Esophagus muscularis mucosa (tissue), 4 donors: ENCODE measurements at regions not wholly inside any gene's neighbourhood (a gene's known extent, or its start where the extent isn't known, plus 50 kb on each side); places are given as distances from the start of the nearest gene placed in this dataset.

ENCODE experiments used
- DNase-seq: peaks from one replicate; pipeline ENCODE4 v3.0.0-alpha.2; 2017; ENCODE audit errors: extremely low spot score
- H3K27ac ChIP-seq, 4 donors: fragments of 200-600 bp; sonication (generic); replicated peaks in 1 of 4; 1 replicate in 3 of 4; 2 replicates in 1 of 4; pipeline ENCODE4 v1.5.1; 2016 to 2019; ENCODE audit warnings: mild to moderate bottlenecking in 1 of 4
- H3K27me3 ChIP-seq, 4 donors: fragments of 200-600 bp; sonication (generic); one replicate each; pipeline versions ENCODE4 v1.5.1 to v1.6.0; 2016 to 2019
- H3K36me3 ChIP-seq, 4 donors: fragments of 200-600 bp; sonication (generic); one replicate each; pipeline ENCODE4 v1.5.1; 2016 to 2019
- H3K4me1 ChIP-seq, 4 donors: fragments of 200-600 bp; sonication (generic); one replicate each; pipeline ENCODE4 v1.5.1; 2016 to 2019
- H3K4me3 ChIP-seq, 4 donors: fragments of 200-600 bp; sonication (generic); 1 replicate in 2 of 4; 2 replicates in 2 of 4; pipeline ENCODE4 v1.5.1; 2016 to 2019; ENCODE audit warnings: mild to moderate bottlenecking in 4 of 4, moderate library complexity in 1 of 4
- H3K9me3 ChIP-seq, 4 donors: fragments of 200-600 bp; sonication (generic); 1 replicate in 3 of 4; 2 replicates in 1 of 4; pipeline ENCODE4 v1.5.1; 2016 to 2019
- CTCF ChIP-seq, 3 experiments: fragments of 200-600 bp in 2 of 3; fragments of 450-650 bp in 1 of 3; sonication (generic) in 2 of 3; IDR thresholded peaks; one replicate each; pipeline ENCODE4 v1.5.1; 2017 to 2019; ENCODE audit warnings: antibody characterized with exemption in 3 of 3, mild to moderate bottlenecking in 2 of 3, moderate library complexity in 1 of 3
- EP300 ChIP-seq: sonication (generic); formaldehyde crosslinking; IDR thresholded peaks from one replicate; pipeline ENCODE4 v1.6.1; 2017; ENCODE audit warnings: antibody characterized with exemption
- POLR2A ChIP-seq: fragments of 450-650 bp; IDR thresholded peaks from one replicate; pipeline ENCODE4 v1.6.1; 2017; ENCODE audit warnings: antibody characterized with exemption, moderate library complexity, mild to moderate bottlenecking, low read depth
- POLR2AphosphoS5 ChIP-seq, 2 donors: sonication (generic); formaldehyde crosslinking; IDR thresholded peaks; one replicate each; pipeline ENCODE4 v1.6.1; 2017; ENCODE audit warnings: antibody characterized with exemption in 2 of 2
- WGBS: methylation state at CpG from one replicate; pipeline ENCODE4 v1.1.5; 2018; 5-methylcytosine and 5-hydroxymethylcytosine counted together
- intact Hi-C: fragments of 100-400 bp; cut with DNase I; formaldehyde crosslinking; loops from one replicate; pipeline ENCODE4 v1.15.1; 2023

- Histone ChIP-seq H3K4me1 (no peaks in the 10 kb centered on the region), H3K9me3 (no peaks in the 10 kb centered on the region), H3K27ac (no peak overlapping the region), H3K4me3 (no peak overlapping the region), H3K36me3 (no peaks in the 10 kb centered on the region), H3K27me3 (no peaks in the 10 kb centered on the region)
- intact Hi-C loops: no loop called here
- 67% methylated on average over 4 of the region's 4 CpGs for WGBS
- TF ChIP-seq POLR2AphosphoS5 (IDR thresholded peaks at IDR 0.05) (no peak), EP300 (no peak), POLR2A (no peak), CTCF (IDR thresholded peaks at IDR 0.05) (no peak)
- DNase-seq: no peak
Measured at GRCh38 chr10:20970708-20971107, 73.6 kb upstream of the NEBL start.

GRCh38 chr10:20970044-20970443 lies 72.9 kb upstream of the NEBL start:
- Histone ChIP-seq H3K27ac (no peak overlapping the region), H3K4me1 (no peaks in the 10 kb centered on the region), H3K4me3 (no peak overlapping the region), H3K36me3 (no peaks in the 10 kb centered on the region), H3K9me3 (no peaks in the 10 kb centered on the region), H3K27me3 (no peaks in the 10 kb centered on the region)
- WGBS: 96% methylated on average over 3 of the region's 3 CpGs
- intact Hi-C loops: no loop called here
- TF ChIP-seq POLR2A (no peak), EP300 (no peak)
- peak; percentile 42 for DNase-seq

GRCh38 chr10:20966426-20966825 lies 69.3 kb upstream of the NEBL start:
- Histone ChIP-seq H3K27ac (no peak overlapping the region), H3K36me3 (no peaks in the 10 kb centered on the region), H3K27me3 (no peaks in the 10 kb centered on the region), H3K4me3 (no peak overlapping the region), H3K9me3 (no peaks in the 10 kb centered on the region), H3K4me1 (no peaks in the 10 kb centered on the region)
- intact Hi-C loops: no loop called here
- DNase-seq: peak; percentile 29
- TF ChIP-seq POLR2A (no peak), CTCF (IDR thresholded peaks at IDR 0.05) (no peak), POLR2AphosphoS5 (IDR thresholded peaks at IDR 0.05) (no peak), EP300 (no peak)
- WGBS: 79% methylated on average over 3 of the region's 3 CpGs

GRCh38 chr10:20963721-20964595 lies 66.8 kb upstream of the NEBL start:
- TF ChIP-seq EP300 (no peak), POLR2AphosphoS5 (IDR thresholded peaks at IDR 0.05) (no peak), POLR2A (no peak), CTCF (IDR thresholded peaks at IDR 0.05) (no peak)
- Histone ChIP-seq H3K4me3 (no peak overlapping the region), H3K27ac (no peak overlapping the region), H3K9me3 (no peaks in the 10 kb centered on the region), H3K4me1 (no peaks in the 10 kb centered on the region), H3K27me3 (no peaks in the 10 kb centered on the region), H3K36me3 (no peaks in the 10 kb centered on the region)
- intact Hi-C loops: no loop called here
- 89% methylated on average over 4 of the region's 5 CpGs for WGBS
- no peak for DNase-seq

GRCh38 chr10:20963056-20963455 lies 65.9 kb upstream of the NEBL start:
- intact Hi-C loops: no loop called here
- no peak for TF ChIP-seq POLR2AphosphoS5 (IDR thresholded peaks at IDR 0.05)
- TF ChIP-seq EP300: no peak
- no peak for TF ChIP-seq CTCF (IDR thresholded peaks at IDR 0.05)
- no peak for TF ChIP-seq POLR2A
- no peak overlapping the region for H3K4me3 ChIP-seq
- H3K4me1 ChIP-seq: no peaks in the 10 kb centered on the region
- H3K27ac ChIP-seq: no peak overlapping the region
- no peaks in the 10 kb centered on the region for H3K36me3 ChIP-seq
- no peaks in the 10 kb centered on the region for H3K27me3 ChIP-seq
- 76% methylated on average over 3 of the region's 3 CpGs for WGBS
- no peaks in the 10 kb centered on the region for H3K9me3 ChIP-seq
- DNase-seq: no peak
